SK-N-SH treated with all-trans-retinoic acid at 6 μM for 48 hours (cell line): ENCODE measurements at regions not wholly inside any gene's neighbourhood (a gene's known extent, or its start where the extent isn't known, plus 50 kb on each side); places are given as distances from the start of the nearest gene placed in this dataset.

ENCODE experiments used
- ARNTL ChIP-seq: fragments of 450-650 bp; formaldehyde crosslinking; IDR thresholded peaks from 2 replicates; pipeline ENCODE4 v1.5.0; 2020; ENCODE audit warnings: low read depth, mild to moderate bottlenecking, moderate library complexity, borderline replicate concordance
- BACH2 ChIP-seq: fragments of 250-450 bp; sonication (Bioruptor Pico); IDR thresholded peaks from 2 replicates; pipeline ENCODE4 v1.9.0; 2021; ENCODE audit warnings: mild to moderate bottlenecking, borderline replicate concordance
- CSDC2 ChIP-seq: fragments of 250-450 bp; sonication (Bioruptor Pico); IDR thresholded peaks from 2 replicates; pipeline ENCODE4 v1.5.0; 2020; ENCODE audit warnings: mild to moderate bottlenecking, moderate library complexity
- ESRRG ChIP-seq: fragments of 250-450 bp; sonication (Bioruptor Pico); IDR thresholded peaks from 2 replicates; pipeline ENCODE4 v1.6.1; 2021; ENCODE audit warnings: mild to moderate bottlenecking
- GLIS3 ChIP-seq: fragments of 250-450 bp; sonication (Bioruptor Pico); IDR thresholded peaks from 2 replicates; pipeline ENCODE4 v1.5.0; 2020; ENCODE audit warnings: mild to moderate bottlenecking, moderate library complexity
- OSR1 ChIP-seq: fragments of 250-450 bp; sonication (Bioruptor Pico); IDR thresholded peaks from 2 replicates; pipeline ENCODE4 v1.8.0; 2022; ENCODE audit warnings: moderate library complexity, mild to moderate bottlenecking, inconsistent platforms
- POU6F1 ChIP-seq: fragments of 250-450 bp; sonication (Bioruptor Pico); IDR thresholded peaks from 2 replicates; pipeline ENCODE4 v1.8.0; 2021; ENCODE audit warnings: low read depth, mild to moderate bottlenecking, moderate library complexity, borderline replicate concordance
- RARB ChIP-seq: fragments of 250-450 bp; sonication (Bioruptor Pico); IDR thresholded peaks from 2 replicates; pipeline ENCODE4 v1.8.0; 2021; ENCODE audit warnings: mild to moderate bottlenecking, moderate library complexity
- ZFP3 ChIP-seq: fragments of 250-450 bp; sonication (Bioruptor Pico); IDR thresholded peaks from 2 replicates; pipeline ENCODE4 v1.5.0; 2020; ENCODE audit warnings: mild to moderate bottlenecking, moderate library complexity
- ZFP30 ChIP-seq: fragments of 450-650 bp; formaldehyde crosslinking; IDR thresholded peaks from 2 replicates; pipeline ENCODE4 v1.5.0; 2022; ENCODE audit warnings: mild to moderate bottlenecking, moderate library complexity
- ZNF8 ChIP-seq: fragments of 450-650 bp; formaldehyde crosslinking; IDR thresholded peaks from 2 replicates; pipeline ENCODE4 v1.5.0; 2020; ENCODE audit warnings: mild to moderate bottlenecking, moderate library complexity
- TF ChIP-seq, protein P1 (sequence below): fragments of 250-450 bp; sonication (Bioruptor Pico); IDR thresholded peaks from 2 replicates; pipeline ENCODE4 v1.8.0; 2020; ENCODE audit warnings: mild to moderate bottlenecking, moderate library complexity, borderline replicate concordance

- no peak for TF ChIP-seq CSDC2
- TF ChIP-seq GLIS3 (CRISPR knock-in tag), result no peak
- peak; percentile 71 for TF ChIP-seq ZNF8 (CRISPR knock-in tag)
- TF ChIP-seq, protein P1, sequence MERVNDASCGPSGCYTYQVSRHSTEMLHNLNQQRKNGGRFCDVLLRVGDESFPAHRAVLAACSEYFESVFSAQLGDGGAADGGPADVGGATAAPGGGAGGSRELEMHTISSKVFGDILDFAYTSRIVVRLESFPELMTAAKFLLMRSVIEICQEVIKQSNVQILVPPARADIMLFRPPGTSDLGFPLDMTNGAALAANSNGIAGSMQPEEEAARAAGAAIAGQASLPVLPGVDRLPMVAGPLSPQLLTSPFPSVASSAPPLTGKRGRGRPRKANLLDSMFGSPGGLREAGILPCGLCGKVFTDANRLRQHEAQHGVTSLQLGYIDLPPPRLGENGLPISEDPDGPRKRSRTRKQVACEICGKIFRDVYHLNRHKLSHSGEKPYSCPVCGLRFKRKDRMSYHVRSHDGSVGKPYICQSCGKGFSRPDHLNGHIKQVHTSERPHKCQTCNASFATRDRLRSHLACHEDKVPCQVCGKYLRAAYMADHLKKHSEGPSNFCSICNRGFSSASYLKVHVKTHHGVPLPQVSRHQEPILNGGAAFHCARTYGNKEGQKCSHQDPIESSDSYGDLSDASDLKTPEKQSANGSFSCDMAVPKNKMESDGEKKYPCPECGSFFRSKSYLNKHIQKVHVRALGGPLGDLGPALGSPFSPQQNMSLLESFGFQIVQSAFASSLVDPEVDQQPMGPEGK (CRISPR knock-in tag), result no peak
- no peak for TF ChIP-seq ESRRG (CRISPR knock-in tag)
- no peak for TF ChIP-seq OSR1 (CRISPR knock-in tag)
- no peak for TF ChIP-seq ARNTL (CRISPR knock-in tag)
- TF ChIP-seq ZFP3 (CRISPR knock-in tag), result no peak
- TF ChIP-seq POU6F1 (CRISPR knock-in tag), result no peak
- TF ChIP-seq ZFP30, result no peak
- TF ChIP-seq RARB (CRISPR knock-in tag), result no peak
- no peak for TF ChIP-seq BACH2
Measured at GRCh38 chr1:58933599-58933926, 149.7 kb upstream of the JUN start.
